Activated T-cell treated with anti-CD3 and anti-CD28 coated beads for 48 hours (primary cell): ENCODE measurements at regions not wholly inside any gene's neighbourhood (a gene's known extent, or its start where the extent isn't known, plus 50 kb on each side); places are given as distances from the start of the nearest gene placed in this dataset.

Experiments used
- DNase-seq: peaks from one replicate; pipeline ENCODE4 v3.0.0-alpha.2; 2020; ENCODE audit warnings: low read depth

DNA sequence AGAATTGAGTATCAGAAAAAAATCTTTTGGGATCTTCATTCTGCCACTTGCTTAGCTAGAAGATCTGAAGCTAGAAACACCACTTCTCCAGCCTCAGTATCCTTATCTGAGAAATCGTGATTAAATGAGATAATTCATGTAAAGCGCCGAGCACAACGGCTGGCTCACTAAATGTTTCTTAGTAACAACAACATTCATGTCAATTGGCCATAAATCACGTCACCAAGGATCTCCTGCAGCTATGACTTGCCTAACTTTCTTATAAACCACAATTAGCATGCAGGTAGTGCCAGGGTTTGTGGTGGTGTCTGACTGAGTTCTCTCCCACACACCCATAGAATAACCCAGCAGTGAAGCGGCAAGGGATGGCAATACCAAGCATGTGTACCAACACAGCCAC, 501.3 kb downstream of the EFNB2 start:
- DNase-seq = no peak

- no peak for DNase-seq
These were observed 501.8 kb downstream of the EFNB2 start for GRCh38 chr13:106033659-106034058.

DNA sequence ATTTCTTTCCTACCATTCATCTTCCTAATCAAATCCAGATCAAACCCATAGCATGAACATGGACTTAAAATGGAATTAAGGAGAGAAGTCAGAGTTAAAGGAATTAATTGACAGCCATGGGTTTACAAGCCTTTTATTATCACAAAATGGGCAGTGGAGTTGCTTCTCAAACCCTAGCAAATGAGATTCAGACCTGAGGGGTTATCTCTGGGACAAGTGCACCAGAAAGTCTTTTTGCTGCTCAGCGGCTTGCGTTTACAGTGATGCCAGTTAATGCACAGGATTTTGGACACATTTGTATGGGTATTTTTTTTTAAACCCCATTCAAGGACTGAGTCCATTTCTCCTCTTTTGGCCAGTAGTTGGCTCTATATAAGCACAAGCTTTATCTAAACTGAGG, 503.0 kb downstream of the EFNB2 start:
- no peak for DNase-seq

DNA sequence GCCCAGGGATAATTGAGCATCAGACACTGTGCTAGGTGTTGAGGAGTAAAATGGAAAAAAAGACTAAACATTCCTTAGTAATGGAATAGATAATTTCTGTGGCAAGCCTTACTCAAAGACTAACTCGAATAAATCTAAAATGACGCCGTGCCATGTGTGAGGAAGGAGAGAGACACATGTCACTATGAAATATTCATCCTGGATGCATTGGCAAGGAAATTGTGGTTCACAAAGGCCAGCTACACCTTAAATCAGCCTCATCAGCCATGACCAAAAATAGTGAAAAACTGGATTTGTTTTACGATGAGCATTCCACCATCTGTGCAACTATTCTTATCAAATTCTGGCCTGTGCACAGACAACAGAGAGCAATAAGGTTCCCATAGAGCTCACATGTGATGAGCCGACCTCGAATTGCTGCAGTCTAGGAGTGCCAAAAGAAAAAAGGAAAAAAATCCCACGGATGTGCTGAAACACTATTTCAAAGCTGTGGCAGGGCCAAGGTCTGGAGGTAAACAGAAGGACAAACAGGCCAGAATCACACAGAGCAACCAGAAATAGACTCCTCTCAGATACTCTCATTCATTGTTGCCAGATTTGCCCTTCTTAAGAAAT, 505.7 kb downstream of the EFNB2 start:
- DNase-seq = no peak

DNA sequence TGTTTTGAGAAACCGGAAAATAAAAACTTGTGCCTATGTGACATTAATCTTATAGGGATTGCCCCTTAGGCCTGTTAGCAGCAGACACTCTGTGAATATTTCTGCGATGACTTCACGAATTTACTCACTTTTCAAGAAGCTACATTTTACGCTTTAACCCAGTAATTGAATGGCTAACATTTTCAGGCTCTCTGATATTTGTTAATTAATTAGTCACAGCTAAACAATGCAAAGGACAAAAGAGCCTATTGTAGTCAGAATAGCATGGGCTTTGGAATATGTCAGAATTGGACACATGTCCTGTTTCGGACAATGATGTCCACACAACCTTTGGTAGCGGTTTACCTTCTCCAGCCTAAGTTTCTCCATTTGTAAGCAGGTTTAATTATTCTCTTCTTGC, 506.6 kb downstream of the EFNB2 start:
- no peak for DNase-seq

DNA sequence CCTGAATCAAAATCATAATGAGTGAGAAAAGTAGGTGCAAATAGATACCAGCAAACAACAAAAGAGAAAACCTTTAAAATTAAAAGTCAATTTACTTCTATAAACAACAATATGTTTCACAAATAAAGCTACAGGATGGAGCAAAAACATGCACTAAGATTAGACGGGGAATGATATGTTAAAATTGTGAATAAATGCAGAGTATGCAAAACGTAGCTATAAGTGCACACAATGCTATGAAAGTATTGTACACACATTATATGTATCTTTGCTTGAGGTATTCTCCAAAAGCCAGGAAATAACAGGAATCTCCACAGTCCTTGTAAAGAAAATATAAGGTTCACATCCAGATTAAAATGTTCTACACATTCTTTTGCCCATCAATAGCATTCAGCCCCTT, 523.9 kb downstream of the EFNB2 start:
- no peak for DNase-seq

GRCh38 chr13:106010836-106011235, 524.6 kb downstream of the EFNB2 start:
- DNase-seq = no peak

DNA sequence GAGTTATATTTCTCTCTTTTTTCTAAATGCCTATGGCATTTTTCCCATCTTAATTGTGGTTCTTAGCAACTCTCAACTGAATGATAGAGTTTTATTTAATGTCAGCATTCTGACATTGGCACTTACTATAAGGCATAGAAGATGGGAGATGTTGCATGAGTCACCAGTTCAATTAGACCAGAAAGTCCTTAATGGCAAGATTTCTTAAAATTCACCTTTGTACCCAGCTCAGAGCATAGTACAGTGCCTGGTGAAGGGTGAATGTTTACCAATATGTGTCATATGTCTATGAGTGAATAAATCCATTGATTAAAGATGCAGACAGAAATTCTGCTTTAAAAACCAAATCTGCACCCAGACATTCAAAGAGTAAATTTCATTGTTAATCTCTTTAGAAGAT, 526.9 kb downstream of the EFNB2 start:
- DNase-seq = no peak

DNA sequence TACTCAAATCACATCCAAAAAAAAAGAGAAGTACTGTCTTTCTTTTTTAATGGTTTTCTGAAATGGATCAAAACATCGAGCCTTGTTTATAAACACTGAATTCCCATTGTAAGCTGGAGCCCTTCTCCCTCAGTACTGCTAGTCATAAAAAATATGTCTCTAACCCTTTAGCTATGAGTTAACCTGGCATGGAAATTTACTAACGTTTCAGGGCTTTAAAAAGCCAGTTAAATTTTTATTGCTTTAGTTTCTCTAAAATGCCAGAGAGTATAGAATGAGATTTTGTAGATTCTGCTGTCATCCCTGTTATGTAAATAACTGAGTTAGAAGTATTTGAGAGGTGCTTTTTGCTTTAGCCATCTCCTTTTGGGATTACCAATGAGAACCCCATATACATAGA, 528.3 kb downstream of the EFNB2 start:
- no peak for DNase-seq

GRCh38 chr13:106003651-106004050, 531.8 kb downstream of the EFNB2 start:
- no peak for DNase-seq

DNA sequence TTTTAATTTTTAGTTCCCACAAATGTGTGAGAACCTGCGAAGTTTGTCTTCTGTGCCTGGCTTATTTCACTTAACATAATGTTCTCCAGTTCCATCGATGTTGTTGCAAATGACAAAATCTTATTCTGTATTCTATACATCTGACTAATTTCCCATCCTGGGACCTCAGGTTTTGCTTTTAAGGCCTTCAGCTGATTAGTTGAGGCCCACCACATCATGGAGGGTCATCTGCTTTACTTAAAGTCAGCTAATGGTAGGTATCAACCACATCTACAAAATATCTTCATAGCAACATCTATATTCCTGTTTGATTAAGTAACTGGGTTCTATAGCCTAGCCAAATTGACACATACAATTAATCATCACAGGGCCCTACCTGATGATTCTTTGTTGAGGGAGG, 534.0 kb downstream of the EFNB2 start:
- no peak for DNase-seq

DNA sequence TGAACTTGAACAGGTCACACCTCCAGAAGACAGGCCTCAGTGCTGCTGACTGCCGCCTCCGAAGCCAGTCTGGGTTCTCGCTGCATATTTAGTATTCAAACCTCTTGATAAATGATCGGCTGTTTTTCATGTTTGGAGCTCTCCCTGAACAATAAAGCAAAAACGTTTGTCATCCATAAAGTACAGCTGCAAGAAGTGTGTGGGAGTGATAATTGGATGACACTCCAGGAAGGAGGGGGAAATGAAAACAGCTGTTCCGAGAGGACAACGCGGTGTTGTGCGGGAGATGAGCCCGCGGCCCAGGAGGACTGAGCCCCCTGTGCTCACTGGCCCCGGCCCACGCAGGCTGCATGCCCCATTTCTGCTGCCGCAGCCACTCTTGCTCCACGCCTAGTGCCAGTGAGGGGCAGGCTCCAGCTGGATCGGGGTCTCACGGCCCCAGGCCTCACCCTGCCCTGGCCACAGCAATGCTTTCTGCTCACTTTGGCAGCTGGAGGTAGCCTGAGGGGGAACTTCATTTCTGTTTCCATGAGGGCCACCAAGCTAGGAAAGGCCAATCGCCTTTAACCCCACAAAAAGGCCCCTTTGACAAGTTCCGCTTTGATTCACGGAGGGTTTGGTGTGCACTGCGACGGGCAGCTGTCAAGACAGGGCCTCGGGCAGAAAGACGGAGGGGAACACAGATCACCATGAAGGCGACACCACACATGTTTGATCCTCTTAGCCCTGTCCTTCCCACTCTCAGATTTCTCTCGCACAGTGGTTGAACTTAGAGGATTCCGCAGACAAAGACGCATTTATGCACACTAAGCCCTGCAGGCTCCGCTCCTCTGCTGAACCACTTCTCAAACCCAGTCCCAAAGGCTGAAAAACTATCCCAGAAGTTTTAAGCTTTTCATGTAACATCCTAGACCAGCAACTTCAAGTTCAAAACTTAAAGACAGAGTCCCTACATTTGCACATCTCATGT, 537.6 kb downstream of the EFNB2 start:
- no peak for DNase-seq

DNA sequence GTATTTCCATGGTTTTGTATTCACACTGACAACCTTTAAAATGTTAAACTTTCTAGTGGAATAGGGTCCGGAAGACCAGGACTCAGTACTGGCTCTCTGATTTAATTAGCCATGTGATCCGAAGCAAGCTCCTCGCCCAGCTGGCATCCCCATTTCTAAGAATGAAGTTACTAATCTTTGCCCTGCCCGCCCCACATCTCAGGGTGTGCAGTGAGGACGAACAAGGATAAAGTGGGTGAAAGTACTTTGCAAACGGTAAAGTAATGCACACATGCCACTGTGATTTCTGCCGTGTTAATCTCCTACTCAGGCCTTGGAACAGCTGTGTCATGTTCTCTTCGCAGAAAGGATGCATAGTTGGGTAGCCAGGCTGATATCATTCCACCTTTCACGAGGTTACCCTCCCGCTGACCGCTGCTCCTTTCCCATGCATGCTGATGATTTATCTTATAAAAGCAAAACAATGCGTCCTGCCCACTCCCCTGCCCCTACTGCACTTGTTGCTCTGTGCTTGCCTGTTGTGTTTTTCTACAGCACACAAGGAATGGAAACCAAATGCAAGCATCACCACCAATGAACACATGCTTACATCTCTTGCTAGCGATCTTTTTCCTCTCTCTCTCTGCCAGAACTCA, 539.0 kb downstream of the EFNB2 start:
- no peak for DNase-seq

DNA sequence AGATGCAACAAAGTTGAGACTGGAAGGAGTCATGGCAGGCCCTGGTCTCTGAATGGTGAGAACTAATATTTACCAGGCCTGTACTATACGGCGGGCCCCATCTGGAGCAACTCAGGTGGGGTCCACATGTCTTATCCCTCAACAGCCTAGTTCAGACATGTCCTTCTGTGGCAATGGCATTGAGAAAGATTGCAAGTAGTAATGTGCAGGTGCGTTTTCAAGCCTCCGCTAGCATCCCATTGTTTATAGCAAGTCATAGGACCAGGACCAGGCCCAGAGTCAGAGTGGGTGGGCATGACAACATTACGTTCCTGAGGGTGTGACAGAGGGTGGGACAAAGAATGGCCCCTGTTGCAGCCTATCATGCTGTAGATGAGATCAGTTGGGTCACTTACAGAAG, 541.1 kb downstream of the EFNB2 start:
- no peak for DNase-seq

GRCh38 chr13:105991622-105992277, 543.7 kb downstream of the EFNB2 start:
- DNase-seq = no peak

GRCh38 chr13:105991131-105991530, 544.3 kb downstream of the EFNB2 start:
- no peak for DNase-seq

DNA sequence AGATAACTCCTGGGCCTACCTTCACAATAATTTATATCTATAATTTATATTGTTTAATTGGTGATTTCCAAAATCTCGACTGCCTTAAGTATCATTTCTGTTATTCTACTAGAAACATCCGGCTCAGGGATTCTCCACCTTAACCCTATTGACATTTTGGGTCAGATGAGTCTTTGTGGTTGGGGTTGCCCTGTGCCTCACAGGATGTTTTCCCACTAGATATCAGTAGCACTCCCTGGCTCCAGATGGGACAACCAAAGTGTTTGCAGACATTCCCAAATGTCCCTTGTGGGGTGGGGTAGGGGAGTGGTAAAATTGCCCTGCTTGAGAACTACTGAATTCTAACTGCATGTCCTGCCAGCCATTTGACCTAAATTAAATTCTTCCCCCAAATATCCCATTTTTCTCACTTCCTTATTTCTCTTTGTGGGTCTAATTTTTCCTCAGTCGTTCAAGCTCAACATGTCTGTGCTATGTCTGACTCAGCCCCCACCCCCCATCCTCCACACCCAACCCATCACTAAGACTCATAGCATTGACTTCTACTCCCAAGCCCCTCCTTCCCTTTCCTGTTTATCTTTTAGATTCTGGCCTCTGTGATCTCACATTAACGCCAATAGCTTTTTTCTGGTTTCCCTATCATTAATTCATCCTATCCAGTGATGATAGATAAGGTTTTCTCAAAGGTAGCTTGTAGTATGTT, 545.1 kb downstream of the EFNB2 start:
- DNase-seq = no peak

- DNase-seq = no peak
These were observed 550.8 kb downstream of the EFNB2 start for GRCh38 chr13:105984646-105985045.

DNA sequence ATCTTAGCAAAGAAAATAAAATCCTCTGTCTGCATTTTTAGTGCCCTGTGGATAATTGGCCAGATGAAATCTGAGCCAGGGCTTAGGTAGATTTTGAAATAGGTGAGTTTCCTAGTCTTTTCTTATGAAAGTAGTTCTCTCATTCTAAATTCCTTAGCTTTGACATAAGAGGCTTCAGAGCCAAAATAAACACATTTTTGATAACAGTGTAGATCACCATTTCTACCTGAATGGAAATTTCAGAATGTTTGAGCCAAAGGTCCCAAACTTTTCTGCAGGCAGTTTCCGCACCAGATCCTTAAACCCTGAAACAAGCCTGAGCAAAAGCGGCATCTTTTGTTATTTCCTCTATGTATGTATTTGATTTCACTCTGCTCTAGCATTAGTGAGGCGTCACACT, 551.2 kb downstream of the EFNB2 start:
- DNase-seq = no peak

GRCh38 chr13:105982219-105982930, 553.1 kb downstream of the EFNB2 start:
- DNase-seq = no peak
